Lung (tissue), 11 donors: ENCODE measurements at regions not wholly inside any gene's neighbourhood (a gene's known extent, or its start where the extent isn't known, plus 50 kb on each side); places are given as distances from the start of the nearest gene placed in this dataset.

Experiments used
- ATAC-seq: fragments of 200-7000 bp; cut with Tn5 transposase; one replicate; pipeline ENCODE4 v1.9.1; 2020; ENCODE audit warnings: moderate number of reproducible peaks; ENCODE audit not compliant: insufficient read depth, low FRiP score
- DNase-seq, 3 donors: peaks; one replicate each; pipeline ENCODE4 v3.0.0-alpha.2; 2013 to 2017
- H3K27ac ChIP-seq, 2 donors: one replicate each; pipeline ENCODE4 v1.5.1; 2013; ENCODE audit warnings: mild to moderate bottlenecking in 2 of 2, moderate library complexity in 2 of 2, control low read depth in 1 of 2, inconsistent platforms in 1 of 2, low read depth in 1 of 2, low read length in 1 of 2
- H3K27me3 ChIP-seq, 3 donors: one replicate each; pipeline ENCODE4 v1.5.1; 2013; ENCODE audit warnings: low read length in 2 of 3; ENCODE audit not compliant: control insufficient read depth in 3 of 3, insufficient read depth in 3 of 3
- H3K36me3 ChIP-seq, 4 donors: one replicate each; pipeline ENCODE4 v1.5.1; 2013; ENCODE audit warnings: low read length in 4 of 4, mild to moderate bottlenecking in 1 of 4, moderate library complexity in 1 of 4; ENCODE audit not compliant: control insufficient read depth in 4 of 4, insufficient read depth in 4 of 4
- H3K4me1 ChIP-seq, 5 donors: one replicate each; pipeline ENCODE4 v1.5.1; 2013; ENCODE audit warnings: low read length in 5 of 5, mild to moderate bottlenecking in 2 of 5, moderate library complexity in 1 of 5; ENCODE audit not compliant: control insufficient read depth in 5 of 5, insufficient read depth in 5 of 5
- H3K4me3 ChIP-seq: one replicate; pipeline ENCODE4 v1.5.1; 2013; ENCODE audit warnings: mild to moderate bottlenecking, control low read depth, moderate library complexity
- H3K9ac ChIP-seq, 2 donors: one replicate each; pipeline ENCODE4 v1.5.1; 2013; ENCODE audit warnings: low read length in 2 of 2, control low read depth in 1 of 2; ENCODE audit not compliant: insufficient read depth in 1 of 2
- H3K9me3 ChIP-seq, 4 donors: one replicate each; pipeline ENCODE4 v1.5.1; 2013; ENCODE audit warnings: low read length in 3 of 4, mild to moderate bottlenecking in 1 of 4, moderate library complexity in 1 of 4; ENCODE audit not compliant: control insufficient read depth in 4 of 4, insufficient read depth in 3 of 4
- CTCF ChIP-seq: IDR thresholded peaks from 2 replicates; pipeline ENCODE4 v1.5.1; 2012; ENCODE audit warnings: mild to moderate bottlenecking; ENCODE audit errors: control extremely low read depth, extremely low read depth
- WGBS, 2 donors: extraction: QIAGEN DNeasy Blood & Tissue Kit; methylation state at CpG; one replicate each; pipeline ENCODE4 v1.1.7; 2013; 5-methylcytosine and 5-hydroxymethylcytosine counted together
- donor health status: control.
- donor health status: control.
- donor health status: Bipolar disorder and iron deficiency.
- donor health status: healthy.
- donor health status: DM: yes; HTN: yes; CAD: no.

- peaks cover 2 to 6% (median 4%) of the 10 kb centered on the region in 4 donors for H3K9me3 ChIP-seq
- H3K4me1 ChIP-seq, result no peaks in the 10 kb centered on the region
- no peak overlapping the region for H3K9ac ChIP-seq
- WGBS, 2 donors, result 60 to 76% methylated on average over 2 of the region's 2 CpGs
- no peak for TF ChIP-seq CTCF
- no peaks in the 10 kb centered on the region for H3K36me3 ChIP-seq
- no peak for ATAC-seq
- no peak overlapping the region for H3K27ac ChIP-seq
- no peak overlapping the region for H3K4me3 ChIP-seq
- no peak for DNase-seq
- no peaks in the 10 kb centered on the region for H3K27me3 ChIP-seq
Observed at GRCh38 chr13:19068691-19069090, 112.9 kb downstream of the TUBA3C start.

- TF ChIP-seq CTCF, result no peak
- H3K27ac ChIP-seq, result no peak overlapping the region
- no peaks in the 10 kb centered on the region for H3K27me3 ChIP-seq
- H3K36me3 ChIP-seq, result no peaks in the 10 kb centered on the region
- ATAC-seq (no peak), DNase-seq (no peak)
- no peak overlapping the region for H3K4me3 ChIP-seq
- H3K4me1 ChIP-seq, result no peaks in the 10 kb centered on the region
- no peak overlapping the region for H3K9ac ChIP-seq
- 87 to 93% methylated on average over 2 of the region's 2 CpGs for WGBS, 2 donors
- H3K9me3 ChIP-seq, result peaks cover 2 to 9% (median 5%) of the 10 kb centered on the region in 4 donors
Observed at GRCh38 chr13:19067767-19068166, 113.9 kb downstream of the TUBA3C start.

- 85 to 97% methylated on average over 4 of the region's 4 CpGs for WGBS, 2 donors
- ATAC-seq (no peak), DNase-seq (no peak)
- Histone ChIP-seq H3K27me3 (no peaks in the 10 kb centered on the region), H3K36me3 (no peaks in the 10 kb centered on the region), H3K4me3 (no peak overlapping the region), H3K27ac (no peak overlapping the region), H3K9ac (no peak overlapping the region), H3K4me1 (no peaks in the 10 kb centered on the region), H3K9me3 (peaks cover 0 to 19% (median 3%) of the 10 kb centered on the region in 4 donors)
- TF ChIP-seq CTCF, result no peak
Observed at GRCh38 chr13:19062801-19063200, 118.8 kb downstream of the TUBA3C start.

- DNase-seq, result no peak
- 83 to 90% methylated on average over 11 of the region's 11 CpGs for WGBS, 2 donors
- Histone ChIP-seq H3K36me3 (no peaks in the 10 kb centered on the region), H3K9me3 (peaks cover 0 to 19% (median 3%) of the 10 kb centered on the region in 4 donors), H3K9ac (no peak overlapping the region), H3K27ac (no peak overlapping the region), H3K27me3 (no peaks in the 10 kb centered on the region), H3K4me3 (no peak overlapping the region), H3K4me1 (no peaks in the 10 kb centered on the region)
- no peak for ATAC-seq
- TF ChIP-seq CTCF, result no peak
Observed at GRCh38 chr13:19062019-19062646, 119.5 kb downstream of the TUBA3C start.
